Trophoblast cell (in vitro differentiated cells and primary cell): ENCODE measurements at regions not wholly inside any gene's neighbourhood (a gene's known extent, or its start where the extent isn't known, plus 50 kb on each side); places are given as distances from the start of the nearest gene placed in this dataset.

Source experiments
- DNase-seq, 2 donors: peaks; one replicate each; pipeline ENCODE4 v3.0.0-alpha.2; 2016
- H2AFZ ChIP-seq: 2 replicates; pipeline ENCODE4 v1.6.1; 2013; ENCODE audit warnings: low read length, moderate library complexity, mild to moderate bottlenecking; ENCODE audit not compliant: insufficient read depth, poor library complexity
- H2AK5ac ChIP-seq: 2 replicates; pipeline ENCODE4 v1.6.1; 2013; ENCODE audit warnings: mild to moderate bottlenecking, low read length
- H2BK120ac ChIP-seq: 2 replicates; pipeline ENCODE4 v1.6.1; 2013; ENCODE audit warnings: low read length, mild to moderate bottlenecking, moderate library complexity; ENCODE audit not compliant: insufficient read depth, poor library complexity
- H2BK12ac ChIP-seq: 2 replicates; pipeline ENCODE4 v1.6.1; 2013; ENCODE audit warnings: mild to moderate bottlenecking, low read length, moderate library complexity
- H2BK5ac ChIP-seq: 2 replicates; pipeline ENCODE4 v1.6.1; 2013; ENCODE audit warnings: low read length, low read depth, moderate library complexity, mild to moderate bottlenecking; ENCODE audit not compliant: poor library complexity
- H3K14ac ChIP-seq: 2 replicates; pipeline ENCODE4 v1.6.1; 2013; ENCODE audit warnings: mild to moderate bottlenecking, low read length
- H3K18ac ChIP-seq: 2 replicates; pipeline ENCODE4 v1.6.1; 2013; ENCODE audit warnings: mild to moderate bottlenecking, low read length
- H3K23ac ChIP-seq: 2 replicates; pipeline ENCODE4 v1.6.1; 2013; ENCODE audit warnings: low read length
- H3K27ac ChIP-seq: 2 replicates; pipeline ENCODE4 v1.5.1; 2013; ENCODE audit warnings: low read depth, mild to moderate bottlenecking, inconsistent platforms, low read length, moderate library complexity
- H3K27me3 ChIP-seq: 2 replicates; pipeline ENCODE4 v1.6.1; 2013; ENCODE audit warnings: inconsistent platforms, mild to moderate bottlenecking, low read length, moderate library complexity; ENCODE audit not compliant: insufficient read depth
- H3K36me3 ChIP-seq, 2 experiments: 1 replicate in 1 of 2; 2 replicates in 1 of 2; pipeline ENCODE4 v1.6.1; 2013; ENCODE audit warnings: low read length in 2 of 2, mild to moderate bottlenecking in 2 of 2, moderate library complexity in 1 of 2; ENCODE audit not compliant: insufficient read depth in 2 of 2, control insufficient read depth in 1 of 2
- H3K4ac ChIP-seq: 2 replicates; pipeline ENCODE4 v1.6.1; 2013; ENCODE audit warnings: low read depth, mild to moderate bottlenecking, low read length, moderate library complexity
- H3K4me1 ChIP-seq, 2 experiments: 1 replicate in 1 of 2; 2 replicates in 1 of 2; pipeline ENCODE4 v1.6.1; 2013; ENCODE audit warnings: low read length in 2 of 2, mild to moderate bottlenecking in 2 of 2, moderate library complexity in 1 of 2; ENCODE audit not compliant: insufficient read depth in 2 of 2, control insufficient read depth in 1 of 2
- H3K4me2 ChIP-seq: 2 replicates; pipeline ENCODE4 v1.6.1; 2013; ENCODE audit warnings: inconsistent platforms, mild to moderate bottlenecking, low read length, moderate library complexity
- H3K4me3 ChIP-seq: 2 replicates; pipeline ENCODE4 v1.5.1; 2013; ENCODE audit warnings: mild to moderate bottlenecking, low read depth, low read length, inconsistent platforms
- H3K79me1 ChIP-seq: one replicate; pipeline ENCODE4 v1.6.1; 2013; ENCODE audit warnings: low read length
- H3K79me2 ChIP-seq: 2 replicates; pipeline ENCODE4 v1.6.1; 2013; ENCODE audit warnings: low read length, mild to moderate bottlenecking; ENCODE audit not compliant: control insufficient read depth, insufficient read depth, poor library complexity
- H3K9ac ChIP-seq: 2 replicates; pipeline ENCODE4 v1.6.1; 2013; ENCODE audit warnings: mild to moderate bottlenecking, low read length
- H3K9me3 ChIP-seq: 2 replicates; pipeline ENCODE4 v1.6.1; 2013; ENCODE audit warnings: low read depth, mild to moderate bottlenecking, control low read depth, inconsistent platforms, low read length; ENCODE audit not compliant: insufficient read depth
- H4K12ac ChIP-seq: 2 replicates; pipeline ENCODE4 v1.6.1; 2013; ENCODE audit warnings: low read depth, mild to moderate bottlenecking, low read length, moderate library complexity
- H4K8ac ChIP-seq: 2 replicates; pipeline ENCODE4 v1.6.1; 2013; ENCODE audit warnings: low read depth, mild to moderate bottlenecking, low read length, moderate library complexity
- H4K91ac ChIP-seq: one replicate; pipeline ENCODE4 v1.6.1; 2013; ENCODE audit warnings: low read depth, mild to moderate bottlenecking, low read length, moderate library complexity
- WGBS: extraction: QIAGEN DNeasy Blood & Tissue Kit; methylation state at CpG from one replicate; pipeline ENCODE4 v1.1.7; 2013; ENCODE audit warnings: missing lambda C conversion rate; ENCODE audit not compliant: insufficient read length, insufficient coverage; ENCODE audit errors: extremely low coverage; 5-methylcytosine and 5-hydroxymethylcytosine counted together

DNA sequence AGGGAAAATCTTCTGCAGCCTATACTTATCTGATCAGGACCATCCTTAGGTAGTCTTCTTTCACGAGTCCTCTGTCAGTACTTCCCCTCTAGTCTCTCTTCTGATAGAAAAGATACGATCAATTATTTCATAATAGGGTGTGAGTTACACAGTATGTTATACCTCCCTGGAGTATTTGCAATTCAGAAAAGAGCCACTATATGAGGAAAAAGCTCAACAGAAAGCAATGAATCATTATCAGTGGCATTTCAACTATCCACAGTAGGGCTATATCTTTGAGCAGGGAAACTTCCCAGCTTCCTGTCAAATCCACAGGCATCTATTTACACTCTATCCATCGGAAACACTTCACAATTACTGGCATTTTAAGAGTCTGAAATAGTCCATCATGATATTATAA lies 105.3 kb upstream of the ACVR2A start:
- no peak overlapping the region for H3K4ac ChIP-seq
- no peak overlapping the region for H3K4me3 ChIP-seq
- H3K36me3 ChIP-seq: no peaks in the 10 kb centered on the region
- H3K9me3 ChIP-seq: no peaks in the 10 kb centered on the region
- H3K9ac ChIP-seq: no peak overlapping the region
- no peak overlapping the region for H2BK5ac ChIP-seq
- no peaks in the 10 kb centered on the region for H3K79me2 ChIP-seq
- H3K4me1 ChIP-seq: no peaks in the 10 kb centered on the region
- no peak overlapping the region for H3K4me2 ChIP-seq
- peak in 1 of 2 donors; percentile 69 for DNase-seq
- no peak overlapping the region for H4K12ac ChIP-seq
- no peak overlapping the region for H3K18ac ChIP-seq
- no peak overlapping the region for H3K14ac ChIP-seq
- H2BK120ac ChIP-seq: no peak overlapping the region
- no CpG with 5 or more reads among the region's 3 CpGs for WGBS
- no peak overlapping the region for H2AFZ ChIP-seq
- H2BK12ac ChIP-seq: no peak overlapping the region
- no peaks in the 10 kb centered on the region for H3K27me3 ChIP-seq
- H4K8ac ChIP-seq: no peak overlapping the region
- H3K23ac ChIP-seq: no peak overlapping the region
- no peak overlapping the region for H4K91ac ChIP-seq
- H3K27ac ChIP-seq: no peak overlapping the region
- no peak overlapping the region for H2AK5ac ChIP-seq
- no peaks in the 10 kb centered on the region for H3K79me1 ChIP-seq

DNA sequence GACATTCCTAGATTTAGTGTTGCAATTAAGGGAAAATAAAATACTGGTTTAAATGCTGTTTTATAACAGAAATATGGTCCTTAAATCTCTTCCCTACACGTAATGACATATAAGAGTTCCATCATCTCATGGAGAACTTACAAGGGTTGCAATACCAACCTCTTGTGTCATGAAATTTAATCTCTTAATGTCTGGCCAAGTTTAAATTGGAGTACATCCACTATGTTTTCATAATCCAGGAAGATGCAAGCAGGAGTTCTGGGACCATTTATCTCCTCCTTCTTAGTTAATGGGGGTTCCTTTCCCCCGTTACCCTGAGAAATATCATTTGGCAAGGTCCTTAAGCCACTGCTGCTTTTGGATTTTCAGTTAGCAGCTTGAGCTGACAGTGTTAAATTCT lies 126.0 kb upstream of the ACVR2A start:
- H3K23ac ChIP-seq: no peak overlapping the region
- H3K79me2 ChIP-seq: no peaks in the 10 kb centered on the region
- H2BK5ac ChIP-seq: no peak overlapping the region
- H3K36me3 ChIP-seq: no peaks in the 10 kb centered on the region
- H3K4ac ChIP-seq: no peak overlapping the region
- H2BK12ac ChIP-seq: no peak overlapping the region
- H2AFZ ChIP-seq: no peak overlapping the region
- H3K4me2 ChIP-seq: no peak overlapping the region
- H4K91ac ChIP-seq: no peak overlapping the region
- H3K4me3 ChIP-seq: no peak overlapping the region
- H3K9ac ChIP-seq: no peak overlapping the region
- H3K9me3 ChIP-seq: no peaks in the 10 kb centered on the region
- H4K12ac ChIP-seq: no peak overlapping the region
- no peak overlapping the region for H2AK5ac ChIP-seq
- H3K27me3 ChIP-seq: no peaks in the 10 kb centered on the region
- H3K14ac ChIP-seq: no peak overlapping the region
- H3K18ac ChIP-seq: no peak overlapping the region
- H3K4me1 ChIP-seq: peaks cover 0 to 1% of the 10 kb centered on the region in 2 experiments
- no peaks in the 10 kb centered on the region for H3K79me1 ChIP-seq
- no peak overlapping the region for H3K27ac ChIP-seq
- no peak overlapping the region for H2BK120ac ChIP-seq
- DNase-seq: no peak
- no peak overlapping the region for H4K8ac ChIP-seq
- WGBS: no CpG with 5 or more reads among the region's 2 CpGs

DNA sequence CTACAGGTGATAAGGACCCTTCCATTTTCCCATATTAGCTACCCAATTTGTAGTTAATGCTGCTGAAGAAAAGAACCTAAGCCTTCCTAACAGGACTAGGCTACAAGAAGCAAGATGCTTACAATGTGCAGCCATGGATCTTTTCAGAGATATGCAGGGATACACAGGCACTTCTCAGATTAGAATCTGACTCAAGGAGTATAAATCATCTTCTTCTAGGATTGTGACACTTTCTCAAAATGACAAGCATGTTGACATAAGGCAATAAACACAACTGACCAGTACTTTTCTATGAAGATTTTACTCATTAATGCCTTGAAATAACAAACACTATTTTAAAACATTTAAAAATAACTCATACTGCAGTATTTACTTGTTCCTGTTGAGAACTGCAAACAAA lies 127.9 kb upstream of the ACVR2A start:
- Histone ChIP-seq H2AK5ac (no peak overlapping the region), H3K18ac (no peak overlapping the region), H4K91ac (no peak overlapping the region), H4K12ac (no peak overlapping the region), H3K9ac (no peak overlapping the region), H3K79me1 (no peaks in the 10 kb centered on the region), H3K27ac (no peak overlapping the region), H3K4ac (no peak overlapping the region), H3K14ac (no peak overlapping the region), H2BK5ac (no peak overlapping the region), H4K8ac (no peak overlapping the region), H3K4me1 (no peaks in the 10 kb centered on the region), H3K9me3 (no peaks in the 10 kb centered on the region), H3K4me3 (no peak overlapping the region), H3K4me2 (no peak overlapping the region), H3K27me3 (no peaks in the 10 kb centered on the region), H3K36me3 (no peaks in the 10 kb centered on the region), H2BK120ac (no peak overlapping the region), H3K79me2 (no peaks in the 10 kb centered on the region), H3K23ac (no peak overlapping the region), H2BK12ac (no peak overlapping the region), H2AFZ (no peak overlapping the region)
- no peak for DNase-seq

- no peak overlapping the region for H4K91ac ChIP-seq
- no peak overlapping the region for H3K9ac ChIP-seq
- H2BK120ac ChIP-seq: no peak overlapping the region
- no peak overlapping the region for H3K4ac ChIP-seq
- no peaks in the 10 kb centered on the region for H3K9me3 ChIP-seq
- no peak overlapping the region for H2AFZ ChIP-seq
- H3K4me1 ChIP-seq: peaks cover 0 to 4% of the 10 kb centered on the region in 2 experiments
- no peak overlapping the region for H4K12ac ChIP-seq
- no peak overlapping the region for H3K23ac ChIP-seq
- H3K14ac ChIP-seq: no peak overlapping the region
- peaks cover 3% of the 10 kb centered on the region for H3K79me1 ChIP-seq
- no peaks in the 10 kb centered on the region for H3K79me2 ChIP-seq
- DNase-seq: no peak
- H3K36me3 ChIP-seq: no peaks in the 10 kb centered on the region
- H3K27me3 ChIP-seq: no peaks in the 10 kb centered on the region
- H2AK5ac ChIP-seq: no peak overlapping the region
- H3K27ac ChIP-seq: no peak overlapping the region
- no peak overlapping the region for H4K8ac ChIP-seq
- H2BK12ac ChIP-seq: no peak overlapping the region
- H3K18ac ChIP-seq: no peak overlapping the region
- H3K4me2 ChIP-seq: no peak overlapping the region
- no peak overlapping the region for H3K4me3 ChIP-seq
- no peak overlapping the region for H2BK5ac ChIP-seq
These were observed 129.0 kb upstream of the ACVR2A start for GRCh38 chr2:147715807-147716206.

DNA sequence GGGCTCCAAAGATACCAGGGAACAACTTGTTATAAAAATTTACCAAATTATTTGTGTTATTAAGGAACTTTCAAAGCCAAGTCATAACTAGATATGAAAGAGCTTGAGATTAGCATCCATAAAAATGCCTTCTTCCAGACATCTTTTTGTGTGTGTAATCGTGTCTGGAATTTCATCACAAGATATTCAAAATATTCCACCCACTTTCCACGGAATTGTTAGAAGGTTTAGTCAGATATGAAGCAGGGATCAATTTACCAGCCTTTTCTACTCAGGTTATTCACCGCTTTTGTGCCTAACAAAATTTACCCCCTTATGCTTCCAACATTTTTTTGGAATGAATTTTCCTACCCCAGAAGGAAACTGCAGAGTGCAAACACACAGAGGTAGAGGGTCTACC lies 130.2 kb upstream of the ACVR2A start:
- no peak overlapping the region for H2BK12ac ChIP-seq
- H3K9me3 ChIP-seq: no peaks in the 10 kb centered on the region
- no peak overlapping the region for H3K27ac ChIP-seq
- H4K12ac ChIP-seq: no peak overlapping the region
- H2AFZ ChIP-seq: no peak overlapping the region
- no peak overlapping the region for H3K23ac ChIP-seq
- H4K8ac ChIP-seq: no peak overlapping the region
- H3K4me2 ChIP-seq: no peak overlapping the region
- no peaks in the 10 kb centered on the region for H3K79me2 ChIP-seq
- no peak overlapping the region for H4K91ac ChIP-seq
- no peak overlapping the region for H3K4ac ChIP-seq
- H3K4me1 ChIP-seq: peaks cover 0 to 4% of the 10 kb centered on the region in 2 experiments
- no peak overlapping the region for H2BK120ac ChIP-seq
- H3K9ac ChIP-seq: no peak overlapping the region
- H2AK5ac ChIP-seq: no peak overlapping the region
- no peak overlapping the region for H3K4me3 ChIP-seq
- WGBS: no CpG with 5 or more reads among the region's 3 CpGs
- H3K36me3 ChIP-seq: no peaks in the 10 kb centered on the region
- peak in 1 of 2 donors; percentile 49 for DNase-seq
- H3K14ac ChIP-seq: no peak overlapping the region
- no peak overlapping the region for H2BK5ac ChIP-seq
- H3K27me3 ChIP-seq: no peaks in the 10 kb centered on the region
- H3K79me1 ChIP-seq: peaks cover 3% of the 10 kb centered on the region
- no peak overlapping the region for H3K18ac ChIP-seq
